Fibroblast of mammary gland (primary cell): ENCODE measurements at regions not wholly inside any gene's neighbourhood (a gene's known extent, or its start where the extent isn't known, plus 50 kb on each side); places are given as distances from the start of the nearest gene placed in this dataset.

ENCODE experiments used
- DNase-seq: peaks from one replicate; pipeline ENCODE4 v3.0.0-alpha.2; 2010; ENCODE audit warnings: low read depth
- H3K4me3 ChIP-seq: 2 replicates; pipeline ENCODE4 v1.5.1; 2011; ENCODE audit warnings: low read depth, mild to moderate bottlenecking, low read length, moderate library complexity; ENCODE audit not compliant: control insufficient read depth
- CTCF ChIP-seq: conservative IDR thresholded peaks from 2 replicates; pipeline ENCODE4 v1.5.1; 2011; ENCODE audit warnings: low read depth, low read length, inconsistent platforms; ENCODE audit not compliant: control insufficient read depth, insufficient read depth

GRCh38 chr6:103231181-103231580 is 1628.5 kb downstream of the HACE1 start:
- DNase-seq, result no peak
- TF ChIP-seq CTCF, result no peak
- H3K4me3 ChIP-seq, result no peak overlapping the region

GRCh38 chr6:103215847-103216246 is 1643.9 kb downstream of the HACE1 start:
- DNase-seq, result no peak
- no peak for TF ChIP-seq CTCF
- H3K4me3 ChIP-seq, result no peak overlapping the region

- no peak overlapping the region for H3K4me3 ChIP-seq
- no peak for TF ChIP-seq CTCF
- DNase-seq, result no peak
Measured at GRCh38 chr6:103210686-103211085, 1649.0 kb downstream of the HACE1 start.

- DNase-seq, result no peak
- H3K4me3 ChIP-seq, result no peak overlapping the region
- TF ChIP-seq CTCF, result no peak
Measured at GRCh38 chr6:103198386-103198785, 1661.3 kb downstream of the HACE1 start.

GRCh38 chr6:103193413-103193812 is 1666.3 kb downstream of the HACE1 start:
- TF ChIP-seq CTCF, result no peak
- no peak overlapping the region for H3K4me3 ChIP-seq
- no peak for DNase-seq

GRCh38 chr6:103191391-103192093 is 1668.2 kb downstream of the HACE1 start:
- TF ChIP-seq CTCF, result no peak
- no peak overlapping the region for H3K4me3 ChIP-seq
- DNase-seq, result no peak

- no peak for TF ChIP-seq CTCF
- DNase-seq, result no peak
- no peak overlapping the region for H3K4me3 ChIP-seq
Measured at GRCh38 chr6:103184776-103185175, 1674.9 kb downstream of the HACE1 start.
